ENCODE measurements at regions not wholly inside any gene's neighbourhood (a gene's known extent, or its start where the extent isn't known, plus 50 kb on each side); places are given as distances from the start of the nearest gene placed in this dataset.

- TF ChIP-seq CTCF (IDR thresholded peaks at IDR 0.05): no peak
- no peak for TF ChIP-seq POLR2A (IDR thresholded peaks at IDR 0.05)
These were observed 506.3 kb downstream of the UQCRFS1 start for GRCh38 chr19:28706693-28707092.
